Neural crest cell (in vitro differentiated cells): ENCODE measurements at regions not wholly inside any gene's neighbourhood (a gene's known extent, or its start where the extent isn't known, plus 50 kb on each side); places are given as distances from the start of the nearest gene placed in this dataset.
"Not testable (repeated sequence)": the region's sequence is repeated elsewhere in the genome, so short reads cannot be mapped to it uniquely, and the experiment has no call there.

ENCODE experiments used
- DNase-seq: peaks from one replicate; pipeline ENCODE4 v3.0.0; 2021; ENCODE audit warnings: low read depth, mixed read lengths, low spot score
- H3K27ac Mint-ChIP-seq: one replicate; pipeline ENCODE4 v1.8.0; 2021; ENCODE audit warnings: mild to moderate bottlenecking, mixed read lengths; ENCODE audit not compliant: unreplicated experiment
- H3K27me3 Mint-ChIP-seq: 2 replicates; pipeline ENCODE4 v1.8.0; 2021; ENCODE audit warnings: low read depth, mild to moderate bottlenecking, mixed read lengths
- H3K36me3 Mint-ChIP-seq: 2 replicates; pipeline ENCODE4 v1.8.0; 2021; ENCODE audit warnings: low read depth, mild to moderate bottlenecking, mixed read lengths
- H3K4me1 Mint-ChIP-seq: 2 replicates; pipeline ENCODE4 v1.8.0; 2021; ENCODE audit warnings: mixed read lengths
- H3K4me3 Mint-ChIP-seq: one replicate; pipeline ENCODE4 v1.8.0; 2021; ENCODE audit warnings: mild to moderate bottlenecking, mixed read lengths
- H3K9me3 Mint-ChIP-seq: 2 replicates; pipeline ENCODE4 v1.8.0; 2021; ENCODE audit warnings: mixed read lengths
- CTCF ChIP-seq: fragments of 200-600 bp; sonication (generic); conservative IDR thresholded peaks from 2 replicates; pipeline ENCODE4 v1.5.0; 2021; ENCODE audit warnings: antibody characterized with exemption, mild to moderate bottlenecking

DNA sequence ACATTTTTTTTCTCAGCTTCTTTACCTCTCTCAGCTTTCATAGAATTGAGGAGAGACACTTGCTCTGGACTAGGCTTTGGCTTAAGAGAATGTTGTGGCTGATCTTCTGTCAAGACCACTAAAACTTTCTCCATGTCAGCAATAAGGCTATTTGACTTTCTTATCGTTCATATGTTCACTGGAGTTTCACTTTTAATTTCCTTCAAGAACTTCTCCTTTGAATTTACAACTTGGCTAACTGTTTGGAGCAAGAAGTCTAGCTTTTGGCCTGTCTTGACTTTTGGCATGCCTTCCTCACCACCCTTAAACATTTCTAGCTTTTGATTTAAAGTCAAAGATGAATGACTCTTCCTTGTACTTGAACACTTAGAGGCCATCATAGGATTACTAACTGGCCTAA, 104.4 kb upstream of the SLC39A10 start:
- no peaks in the 10 kb centered on the region for H3K4me1 Mint-ChIP-seq
- TF ChIP-seq CTCF = no peak
- no peak overlapping the region for H3K27ac Mint-ChIP-seq
- H3K36me3 Mint-ChIP-seq = no peaks in the 10 kb centered on the region
- no peak for DNase-seq
- H3K9me3 Mint-ChIP-seq = peaks cover 12% of the 10 kb centered on the region
- no peak overlapping the region for H3K4me3 Mint-ChIP-seq
- no peaks in the 10 kb centered on the region for H3K27me3 Mint-ChIP-seq

DNA sequence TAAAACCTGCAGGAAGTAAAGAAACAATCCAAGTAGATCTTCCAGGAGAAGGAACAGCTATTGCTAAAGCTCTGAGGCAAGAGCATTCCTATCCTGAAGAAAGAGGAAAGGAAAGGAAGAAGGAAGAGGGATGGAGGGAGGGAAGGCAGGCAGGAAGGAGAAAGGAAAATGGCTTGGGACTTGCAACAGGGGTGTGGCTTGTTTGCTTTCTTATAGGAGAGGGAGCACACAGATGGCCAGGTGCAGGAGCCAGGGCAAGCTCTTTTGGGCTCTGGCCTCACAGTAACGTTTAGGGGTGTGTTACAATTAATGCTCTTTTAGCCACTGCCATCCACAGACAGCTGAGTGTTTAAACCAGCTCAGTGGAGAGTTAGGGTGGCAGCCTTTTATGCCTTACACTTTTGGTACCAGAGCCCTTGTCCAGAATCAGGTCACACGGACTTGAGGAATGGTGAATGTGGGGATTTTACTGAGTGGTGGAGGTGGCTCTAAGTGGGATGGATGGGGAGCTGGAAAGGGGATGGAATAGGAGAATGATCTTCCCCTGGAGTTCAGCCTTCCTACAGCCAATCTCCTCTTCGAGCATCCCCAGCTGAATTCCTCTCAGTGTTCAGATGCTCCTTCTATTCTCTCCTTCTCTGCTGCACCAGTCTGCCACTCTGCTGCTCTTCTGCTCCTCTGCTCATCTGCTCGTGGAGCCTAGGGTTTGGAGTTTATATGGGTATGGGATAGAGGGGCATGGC, 108.7 kb upstream of the SLC39A10 start:
- no peak for TF ChIP-seq CTCF

GRCh38 chr2:195547268-195547840, 109.7 kb upstream of the SLC39A10 start:
- not testable (repeated sequence) for DNase-seq, H3K4me3 Mint-ChIP-seq, H3K27me3 Mint-ChIP-seq, H3K4me1 Mint-ChIP-seq, H3K9me3 Mint-ChIP-seq, H3K36me3 Mint-ChIP-seq, H3K27ac Mint-ChIP-seq

More for the DNA sequence above, 108.7 kb upstream of the SLC39A10 start:
- H3K4me1 Mint-ChIP-seq = no peaks in the 10 kb centered on the region
- DNase-seq = no peak
- no peak overlapping the region for H3K27ac Mint-ChIP-seq
- no peaks in the 10 kb centered on the region for H3K27me3 Mint-ChIP-seq
- no peak overlapping the region for H3K4me3 Mint-ChIP-seq
- H3K9me3 Mint-ChIP-seq = peaks cover 12% of the 10 kb centered on the region
- no peaks in the 10 kb centered on the region for H3K36me3 Mint-ChIP-seq

GRCh38 chr2:195545811-195546210, 111.2 kb upstream of the SLC39A10 start:
- no peaks in the 10 kb centered on the region for H3K4me1 Mint-ChIP-seq

GRCh38 chr2:195543902-195544894, 112.8 kb upstream of the SLC39A10 start:
- Mint-ChIP-seq H3K36me3 (no peaks in the 10 kb centered on the region), H3K27me3 (no peaks in the 10 kb centered on the region), H3K4me1 (no peaks in the 10 kb centered on the region), H3K27ac (no peak overlapping the region), H3K9me3 (peaks cover 6% of the 10 kb centered on the region), H3K4me3 (no peak overlapping the region)
- TF ChIP-seq CTCF = no peak
- DNase-seq = no peak

More at GRCh38 chr2:195545811-195546210, 111.2 kb upstream of the SLC39A10 start:
- Mint-ChIP-seq H3K9me3 (peaks cover 9% of the 10 kb centered on the region), H3K27me3 (no peaks in the 10 kb centered on the region), H3K36me3 (no peaks in the 10 kb centered on the region), H3K4me3 (no peak overlapping the region), H3K27ac (no peak overlapping the region)
- no peak for TF ChIP-seq CTCF
- DNase-seq = no peak
